OCI-LY3 (cell line): ENCODE measurements at regions not wholly inside any gene's neighbourhood (a gene's known extent, or its start where the extent isn't known, plus 50 kb on each side); places are given as distances from the start of the nearest gene placed in this dataset.
A peak's percentile ranks its signal among the peaks of the same experiment; 100 is the strongest.
"Not testable (repeated sequence)": the region's sequence is repeated elsewhere in the genome, so short reads cannot be mapped to it uniquely, and the experiment has no call there.

Experiments
- H2AFZ ChIP-seq: fragments of 200-600, 300-600 bp; shearing (Covaris generic); 2 replicates; pipeline ENCODE4 v1.6.0; 2014; ENCODE audit warnings: antibody characterized with exemption, low read depth, low read length
- H3K27ac ChIP-seq: fragments of 200-600, 300-600 bp; sonication (generic); 2 replicates; pipeline ENCODE4 v1.5.1; 2014; ENCODE audit warnings: mild to moderate bottlenecking, low read length, moderate library complexity, mixed read lengths
- H3K27me3 ChIP-seq: fragments of 200-600, 300-600 bp; sonication (generic); 2 replicates; pipeline ENCODE4 v1.6.1; 2014; ENCODE audit warnings: low read depth, low read length, mixed read lengths
- H3K36me3 ChIP-seq: fragments of 200-600, 300-600 bp; sonication (generic); replicated peaks from 2 replicates; pipeline ENCODE3; 2014; ENCODE audit warnings: low read depth, low read length, mixed read lengths
- H3K4me1 ChIP-seq: fragments of 300-600, 200-600 bp; sonication (generic); 2 replicates; pipeline ENCODE4 v1.6.1; 2014; ENCODE audit warnings: low read length, mixed read lengths
- H3K4me2 ChIP-seq: fragments of 200-600, 300-600 bp; sonication (generic); 2 replicates; pipeline ENCODE4 v1.6.1; 2014; ENCODE audit warnings: low read length, mixed read lengths
- H3K4me3 ChIP-seq: fragments of 300-600, 200-600 bp; sonication (generic); 2 replicates; pipeline ENCODE4 v1.5.1; 2014; ENCODE audit warnings: antibody characterized with exemption, mild to moderate bottlenecking, low read length, moderate library complexity
- H3K79me2 ChIP-seq: fragments of 300-600, 200-600 bp; shearing (Covaris generic); 2 replicates; pipeline ENCODE4 v1.6.1; 2014; ENCODE audit warnings: mild to moderate bottlenecking, low read length, mixed read lengths
- H3K9ac ChIP-seq: fragments of 300-600, 200-600 bp; shearing (Covaris generic); 2 replicates; pipeline ENCODE4 v1.6.0; 2014; ENCODE audit warnings: mild to moderate bottlenecking, low read length, moderate library complexity
- H3K9me3 ChIP-seq: fragments of 200-600, 300-600 bp; shearing (Covaris generic); 2 replicates; pipeline ENCODE4 v1.6.1; 2014; ENCODE audit warnings: low read length, mixed read lengths; ENCODE audit not compliant: insufficient read depth
- H4K20me1 ChIP-seq: fragments of 200-600, 300-600 bp; sonication (generic); 2 replicates; pipeline ENCODE4 v1.6.1; 2016; ENCODE audit warnings: low read length, mixed read lengths; ENCODE audit not compliant: insufficient read depth
- EZH2phosphoT487 ChIP-seq: fragments of 200-600 bp; shearing (Covaris generic); IDR thresholded peaks from 2 replicates; pipeline ENCODE4 v1.6.1; 2018; ENCODE audit warnings: antibody characterized with exemption, mixed run types, low read depth
- TF ChIP-seq, protein P1 (sequence below): fragments of 200-600, 300-600 bp; sonication (generic); IDR thresholded peaks from 2 replicates; pipeline ENCODE4 v1.5.1; 2014; ENCODE audit warnings: antibody characterized with exemption, low read length, low read depth

DNA sequence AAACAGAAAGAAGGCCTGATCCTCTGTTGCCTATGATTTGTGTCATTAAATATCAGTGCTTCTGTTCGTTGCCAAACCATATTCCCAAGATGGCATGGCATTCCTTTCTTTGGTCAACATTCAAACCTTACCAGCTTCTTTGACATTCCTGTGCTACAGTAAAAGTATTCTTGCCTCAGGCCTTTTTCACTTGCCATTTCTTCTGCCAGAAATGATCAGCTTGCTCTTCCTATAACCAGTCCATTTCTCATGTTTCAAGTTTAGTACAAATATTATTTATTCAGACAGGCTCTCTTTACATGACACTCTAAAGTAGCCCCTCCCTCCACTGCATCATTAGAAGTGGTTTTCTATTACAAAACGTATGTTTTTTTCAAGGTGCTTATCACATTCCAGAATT lies 278.3 kb downstream of the KCNJ2 start:
- Histone ChIP-seq H3K9ac (no peak overlapping the region), H3K4me1 (no peaks in the 10 kb centered on the region), H3K27me3 (no peaks in the 10 kb centered on the region), H3K36me3 (no peaks in the 10 kb centered on the region), H3K27ac (no peak overlapping the region), H3K4me2 (no peak overlapping the region), H4K20me1 (no peaks in the 10 kb centered on the region), H3K9me3 (no peaks in the 10 kb centered on the region), H2AFZ (0 out of 2 replicates have a peak overlapping the region, but pooled peaks have one; percentile 39), H3K79me2 (no peaks in the 10 kb centered on the region), H3K4me3 (no peak overlapping the region)
- TF ChIP-seq EZH2phosphoT487 = no peak
- TF ChIP-seq, protein P1, sequence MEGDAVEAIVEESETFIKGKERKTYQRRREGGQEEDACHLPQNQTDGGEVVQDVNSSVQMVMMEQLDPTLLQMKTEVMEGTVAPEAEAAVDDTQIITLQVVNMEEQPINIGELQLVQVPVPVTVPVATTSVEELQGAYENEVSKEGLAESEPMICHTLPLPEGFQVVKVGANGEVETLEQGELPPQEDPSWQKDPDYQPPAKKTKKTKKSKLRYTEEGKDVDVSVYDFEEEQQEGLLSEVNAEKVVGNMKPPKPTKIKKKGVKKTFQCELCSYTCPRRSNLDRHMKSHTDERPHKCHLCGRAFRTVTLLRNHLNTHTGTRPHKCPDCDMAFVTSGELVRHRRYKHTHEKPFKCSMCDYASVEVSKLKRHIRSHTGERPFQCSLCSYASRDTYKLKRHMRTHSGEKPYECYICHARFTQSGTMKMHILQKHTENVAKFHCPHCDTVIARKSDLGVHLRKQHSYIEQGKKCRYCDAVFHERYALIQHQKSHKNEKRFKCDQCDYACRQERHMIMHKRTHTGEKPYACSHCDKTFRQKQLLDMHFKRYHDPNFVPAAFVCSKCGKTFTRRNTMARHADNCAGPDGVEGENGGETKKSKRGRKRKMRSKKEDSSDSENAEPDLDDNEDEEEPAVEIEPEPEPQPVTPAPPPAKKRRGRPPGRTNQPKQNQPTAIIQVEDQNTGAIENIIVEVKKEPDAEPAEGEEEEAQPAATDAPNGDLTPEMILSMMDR = no peak

DNA sequence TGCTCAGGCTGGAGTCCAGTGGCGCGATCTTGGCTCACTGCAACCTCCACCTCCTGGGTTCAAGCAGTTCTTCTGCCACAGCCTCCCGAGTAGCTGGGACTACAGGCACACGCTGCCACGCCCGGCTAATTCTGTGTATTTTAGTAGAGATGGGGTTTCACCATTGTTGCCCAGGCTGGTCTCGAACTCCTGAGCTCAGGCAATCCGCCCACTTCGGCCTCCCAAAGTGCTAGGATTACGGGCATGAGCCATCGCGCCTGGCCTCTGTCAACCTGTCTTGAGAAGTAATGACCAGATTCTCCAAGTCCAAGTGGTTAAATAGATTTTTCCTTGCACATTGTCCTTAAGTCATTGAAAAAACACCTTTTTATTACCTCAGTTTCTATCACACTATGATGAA lies 283.7 kb downstream of the KCNJ2 start:
- H4K20me1 ChIP-seq, H3K4me2 ChIP-seq, H3K4me1 ChIP-seq, H3K79me2 ChIP-seq, H3K9me3 ChIP-seq, H3K9ac ChIP-seq, H3K27me3 ChIP-seq, H3K27ac ChIP-seq, H3K36me3 ChIP-seq, H3K4me3 ChIP-seq, H2AFZ ChIP-seq: not testable (repeated sequence)

DNA sequence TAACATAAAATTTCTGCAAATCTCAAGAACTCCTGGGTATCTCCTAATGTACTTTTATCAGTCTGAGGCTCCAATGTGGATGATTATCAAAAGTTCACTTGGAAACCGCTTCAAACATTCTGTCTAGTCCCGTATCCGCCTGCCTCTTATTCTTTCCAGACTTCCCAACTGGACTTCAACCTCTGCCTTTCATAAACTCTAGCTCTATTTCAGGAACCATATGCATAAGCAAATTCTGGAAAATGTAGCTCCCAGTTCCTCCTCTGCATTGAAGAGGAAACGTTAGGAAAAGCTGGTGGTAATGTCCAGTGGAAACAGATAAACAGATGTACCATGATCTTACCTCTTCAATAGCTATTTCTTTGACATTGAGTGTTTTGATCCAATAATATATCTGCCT lies 285.0 kb downstream of the KCNJ2 start:
- H3K9me3 ChIP-seq = no peaks in the 10 kb centered on the region
- H2AFZ ChIP-seq = no peak overlapping the region
- no peak overlapping the region for H3K27ac ChIP-seq
- no peaks in the 10 kb centered on the region for H3K4me1 ChIP-seq
- no peaks in the 10 kb centered on the region for H3K79me2 ChIP-seq
- H3K36me3 ChIP-seq = no peaks in the 10 kb centered on the region
- H4K20me1 ChIP-seq = no peaks in the 10 kb centered on the region
- TF ChIP-seq, protein P1 = no peak
- no peak for TF ChIP-seq EZH2phosphoT487
- no peak overlapping the region for H3K4me3 ChIP-seq
- H3K27me3 ChIP-seq = no peaks in the 10 kb centered on the region
- H3K9ac ChIP-seq = no peak overlapping the region
- H3K4me2 ChIP-seq = no peak overlapping the region

DNA sequence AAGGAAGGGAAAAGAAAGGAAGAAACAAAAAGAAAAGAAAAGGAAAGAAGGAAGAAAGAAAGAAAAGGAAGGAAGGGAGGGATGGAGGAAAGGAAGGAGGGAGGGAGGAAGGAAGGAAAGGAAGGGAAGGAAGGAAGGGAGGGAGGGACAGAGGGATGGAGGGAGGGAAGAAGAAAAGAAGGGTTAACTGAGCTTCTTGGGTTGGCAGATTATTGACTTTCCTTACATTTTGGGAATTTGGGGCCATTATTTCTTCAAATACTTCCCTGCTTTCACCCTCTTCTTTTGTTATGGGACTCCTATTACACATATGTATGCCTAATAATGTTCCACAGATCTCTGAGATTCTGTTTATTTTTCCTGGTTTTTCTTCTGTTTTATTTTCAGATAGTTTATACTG lies 285.6 kb downstream of the KCNJ2 start:
- Histone ChIP-seq H4K20me1 (no peaks in the 10 kb centered on the region), H3K4me1 (no peaks in the 10 kb centered on the region), H3K4me2 (no peak overlapping the region), H3K79me2 (no peaks in the 10 kb centered on the region), H3K27me3 (no peaks in the 10 kb centered on the region), H3K9me3 (no peaks in the 10 kb centered on the region), H3K9ac (no peak overlapping the region), H2AFZ (no peak overlapping the region), H3K27ac (no peak overlapping the region), H3K36me3 (no peaks in the 10 kb centered on the region), H3K4me3 (no peak overlapping the region)
- no peak for TF ChIP-seq EZH2phosphoT487
- TF ChIP-seq, protein P1 = no peak

DNA sequence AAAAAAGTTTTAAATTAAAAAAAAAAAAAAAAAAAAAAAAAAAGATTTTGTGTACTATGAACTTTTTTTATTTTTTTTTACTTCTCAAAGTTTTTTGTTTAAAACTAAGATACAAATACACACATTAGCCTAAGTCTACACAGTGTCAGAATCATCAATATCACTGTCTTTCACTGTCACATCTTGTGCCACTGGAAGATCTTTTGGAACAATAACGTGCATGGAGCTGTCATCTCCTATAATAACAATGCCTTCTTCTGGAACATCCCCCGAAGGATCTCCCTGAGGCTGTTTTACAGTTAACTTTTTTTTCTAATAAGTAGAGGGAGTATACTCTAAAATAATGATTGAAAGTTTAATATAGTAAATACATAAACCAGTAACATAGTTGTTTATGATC lies 295.7 kb downstream of the KCNJ2 start:
- Histone ChIP-seq H3K79me2 (no peaks in the 10 kb centered on the region), H2AFZ (no peak overlapping the region), H4K20me1 (no peaks in the 10 kb centered on the region), H3K4me3 (no peak overlapping the region), H3K9ac (no peak overlapping the region), H3K27me3 (no peaks in the 10 kb centered on the region), H3K9me3 (no peaks in the 10 kb centered on the region), H3K4me2 (no peak overlapping the region), H3K27ac (no peak overlapping the region), H3K36me3 (no peaks in the 10 kb centered on the region), H3K4me1 (no peaks in the 10 kb centered on the region)
- TF ChIP-seq, protein P1 = no peak
- no peak for TF ChIP-seq EZH2phosphoT487
